SKM-1 (cell line): ENCODE measurements at regions not wholly inside any gene's neighbourhood (a gene's known extent, or its start where the extent isn't known, plus 50 kb on each side); places are given as distances from the start of the nearest gene placed in this dataset.
"Not testable (repeated sequence)": the region's sequence is repeated elsewhere in the genome, so short reads cannot be mapped to it uniquely, and the experiment has no call there.

Source experiments
- DNase-seq: peaks from one replicate; lab custom pipeline; 2025; ENCODE audit not compliant: unreplicated experiment; lab: John Stamatoyannopoulos, UW

GRCh38 chr5:102154791-102155605 lies 141.1 kb downstream of the SLCO4C1 start:
- DNase-seq: not testable (repeated sequence)

- no peak for DNase-seq
Measured at GRCh38 chr5:102154291-102154690, 141.8 kb downstream of the SLCO4C1 start.

- DNase-seq: peak; percentile 52
Measured at GRCh38 chr5:102153003-102153759, 142.9 kb downstream of the SLCO4C1 start.

GRCh38 chr5:102139029-102139428 lies 157.1 kb downstream of the SLCO4C1 start:
- no peak for DNase-seq

GRCh38 chr5:102138243-102138653 lies 157.8 kb downstream of the SLCO4C1 start:
- no peak for DNase-seq

GRCh38 chr5:102130890-102131289 lies 165.2 kb downstream of the SLCO4C1 start:
- DNase-seq: no peak

GRCh38 chr5:102130386-102130785 lies 165.7 kb downstream of the SLCO4C1 start:
- no peak for DNase-seq

GRCh38 chr5:102119252-102119651 lies 176.8 kb downstream of the SLCO4C1 start:
- DNase-seq: no peak

GRCh38 chr5:102115736-102116135 lies 180.3 kb downstream of the SLCO4C1 start:
- DNase-seq: no peak

- no peak for DNase-seq
Measured at GRCh38 chr5:102114525-102115069, 181.5 kb downstream of the SLCO4C1 start.

- no peak for DNase-seq
Measured at GRCh38 chr5:102107865-102108264, 188.2 kb downstream of the SLCO4C1 start.

GRCh38 chr5:102106599-102106998 lies 189.5 kb downstream of the SLCO4C1 start:
- DNase-seq: no peak

GRCh38 chr5:102099766-102100331 lies 196.2 kb downstream of the SLCO4C1 start:
- no peak for DNase-seq

- not testable (repeated sequence) for DNase-seq
Measured at GRCh38 chr5:102099083-102099482, 197.0 kb downstream of the SLCO4C1 start.

- DNase-seq: not testable (repeated sequence)
Measured at GRCh38 chr5:102098606-102099005, 197.5 kb downstream of the SLCO4C1 start.

GRCh38 chr5:102090770-102091169 lies 205.3 kb downstream of the SLCO4C1 start:
- peak; percentile 22 for DNase-seq

GRCh38 chr5:102089883-102090282 lies 206.2 kb downstream of the SLCO4C1 start:
- DNase-seq: no peak

- DNase-seq: no peak
Measured at GRCh38 chr5:102087906-102088305, 208.2 kb downstream of the SLCO4C1 start.

GRCh38 chr5:102080288-102080687 lies 215.8 kb downstream of the SLCO4C1 start:
- no peak for DNase-seq

GRCh38 chr5:102077920-102078319 lies 218.2 kb downstream of the SLCO4C1 start:
- no peak for DNase-seq

GRCh38 chr5:102069974-102070373 lies 226.1 kb downstream of the SLCO4C1 start:
- no peak for DNase-seq

GRCh38 chr5:102068870-102069269 lies 227.2 kb downstream of the SLCO4C1 start:
- no peak for DNase-seq
